ENCODE measurements at regions not wholly inside any gene's neighbourhood (a gene's known extent, or its start where the extent isn't known, plus 50 kb on each side); places are given as distances from the start of the nearest gene placed in this dataset.
A peak's percentile ranks its signal among the peaks of the same experiment; 100 is the strongest.
"Not testable (repeated sequence)": the region's sequence is repeated elsewhere in the genome, so short reads cannot be mapped to it uniquely, and the experiment has no call there.

DNA sequence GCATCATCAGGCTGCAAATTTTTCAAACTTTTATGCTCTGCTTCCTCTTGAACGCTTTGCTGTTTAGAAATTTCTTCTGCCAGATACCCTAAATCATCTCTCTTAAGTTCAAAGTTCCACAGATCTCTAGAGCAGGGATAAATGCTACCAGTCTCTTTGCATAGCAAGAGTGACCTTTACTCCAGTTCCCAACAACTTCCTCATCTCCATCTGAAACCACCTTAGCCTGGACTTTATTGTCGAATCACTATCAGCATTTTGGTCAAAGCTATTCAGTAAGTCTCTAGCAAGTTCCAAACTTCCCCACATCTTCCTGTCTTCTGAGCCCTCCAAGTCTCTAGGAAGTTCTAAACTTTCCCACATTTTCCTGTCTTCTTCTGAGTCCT, 170.9 kb downstream of the MAIP1 start:
- intact Hi-C loops (cut with micrococcal nuclease; ENCODE audit: unreplicated experiment); ATAC-seq: not testable (repeated sequence)

DNA sequence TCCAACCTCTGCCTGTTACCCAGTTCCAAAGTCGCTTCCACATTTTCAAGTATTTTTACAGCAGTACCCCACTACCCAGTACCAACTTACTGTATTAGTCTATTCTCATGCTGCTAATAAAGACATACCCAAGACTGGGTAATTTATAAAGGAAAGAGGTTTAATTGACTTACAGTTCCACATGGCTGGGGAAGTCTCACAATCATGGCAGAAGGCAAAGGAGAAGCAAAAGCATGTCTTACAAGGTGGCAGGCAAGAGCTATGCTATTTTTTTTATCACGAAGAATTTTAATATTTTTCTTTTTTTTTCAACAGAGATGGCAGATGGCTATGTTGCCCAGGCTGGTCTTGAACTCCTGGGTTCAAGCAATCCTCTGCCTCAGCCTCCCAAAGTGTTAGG, 171.3 kb downstream of the MAIP1 start:
- H3K27me3 ChIP-seq (ENCODE audit: control insufficient read depth, insufficient read depth, low read length); H3K27ac ChIP-seq (ENCODE audit: low read length); DNase-seq (ENCODE audit: low read depth, low spot score); intact Hi-C loops (cut with micrococcal nuclease; ENCODE audit: unreplicated experiment); POLR2A ChIA-PET; H3K4me1 ChIP-seq (ENCODE audit: control insufficient read depth, insufficient read depth, low read length); BruUV-seq (replicated peaks); H3K4me3 ChIP-seq (ENCODE audit: low read depth in 2 of 2, low read length in 2 of 2); ATAC-seq; H3K36me3 ChIP-seq (ENCODE audit: control insufficient read depth, insufficient read depth, low read length); H3K9me3 ChIP-seq (ENCODE audit: control insufficient read depth, insufficient read depth, low read depth, low read length); in situ Hi-C loops (cut with HindIII; ENCODE audit: low pct_unique_long_range_greater_than_20kb, low sequenced_read_pairs): not testable (repeated sequence)
- CTCF ChIA-PET = interaction anchor here (0.6 kb wide), 1 partner anchor 40 kb away, joined by 7 read pairs; no protein-coding TSS in a partner anchor

More for the DNA sequence above, 170.9 kb downstream of the MAIP1 start:
- H3K27me3 ChIP-seq (ENCODE audit: control insufficient read depth, insufficient read depth, low read length); H3K9me3 ChIP-seq (ENCODE audit: control insufficient read depth, insufficient read depth, low read depth, low read length); DNase-seq (ENCODE audit: low read depth, low spot score); H3K36me3 ChIP-seq (ENCODE audit: control insufficient read depth, insufficient read depth, low read length); POLR2A ChIA-PET; H3K4me1 ChIP-seq (ENCODE audit: control insufficient read depth, insufficient read depth, low read length); H3K27ac ChIP-seq (ENCODE audit: low read length); in situ Hi-C loops (cut with HindIII; ENCODE audit: low pct_unique_long_range_greater_than_20kb, low sequenced_read_pairs); BruUV-seq (replicated peaks); CTCF ChIA-PET; H3K4me3 ChIP-seq (ENCODE audit: low read depth in 2 of 2, low read length in 2 of 2): not testable (repeated sequence)

DNA sequence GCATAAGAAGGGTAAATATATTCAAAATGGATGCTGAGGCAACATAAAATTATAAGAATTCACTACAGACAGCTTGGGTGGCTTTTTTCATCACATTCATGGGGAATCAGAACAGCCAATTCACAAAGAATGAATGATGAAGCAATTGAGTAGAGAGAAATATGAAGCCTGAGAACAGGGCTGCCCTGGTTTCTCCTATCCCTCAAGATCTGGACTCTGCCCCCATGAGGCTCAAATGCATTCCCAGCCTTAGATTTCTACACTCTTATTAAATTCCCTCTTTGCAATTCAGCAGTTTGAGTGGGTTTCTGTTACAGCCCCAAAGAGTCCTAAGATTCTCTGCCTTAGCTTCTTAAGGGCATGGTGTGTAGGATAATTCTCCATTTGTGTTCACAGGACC, 172.5 kb downstream of the MAIP1 start:
- no peaks in the 10 kb centered on the region for H3K9me3 ChIP-seq (ENCODE audit: control insufficient read depth, insufficient read depth, low read depth, low read length)
- ATAC-seq (no peak), DNase-seq (ENCODE audit: low read depth, low spot score) (no peak)
- CTCF ChIA-PET = no interaction called here
- H3K27ac ChIP-seq (ENCODE audit: low read length) = no peak overlapping the region
- no peak for TF ChIP-seq POLR2AphosphoS5 (IDR thresholded peaks at IDR 0.05; ENCODE audit: low read depth, low read length)
- TF ChIP-seq, protein P1, sequence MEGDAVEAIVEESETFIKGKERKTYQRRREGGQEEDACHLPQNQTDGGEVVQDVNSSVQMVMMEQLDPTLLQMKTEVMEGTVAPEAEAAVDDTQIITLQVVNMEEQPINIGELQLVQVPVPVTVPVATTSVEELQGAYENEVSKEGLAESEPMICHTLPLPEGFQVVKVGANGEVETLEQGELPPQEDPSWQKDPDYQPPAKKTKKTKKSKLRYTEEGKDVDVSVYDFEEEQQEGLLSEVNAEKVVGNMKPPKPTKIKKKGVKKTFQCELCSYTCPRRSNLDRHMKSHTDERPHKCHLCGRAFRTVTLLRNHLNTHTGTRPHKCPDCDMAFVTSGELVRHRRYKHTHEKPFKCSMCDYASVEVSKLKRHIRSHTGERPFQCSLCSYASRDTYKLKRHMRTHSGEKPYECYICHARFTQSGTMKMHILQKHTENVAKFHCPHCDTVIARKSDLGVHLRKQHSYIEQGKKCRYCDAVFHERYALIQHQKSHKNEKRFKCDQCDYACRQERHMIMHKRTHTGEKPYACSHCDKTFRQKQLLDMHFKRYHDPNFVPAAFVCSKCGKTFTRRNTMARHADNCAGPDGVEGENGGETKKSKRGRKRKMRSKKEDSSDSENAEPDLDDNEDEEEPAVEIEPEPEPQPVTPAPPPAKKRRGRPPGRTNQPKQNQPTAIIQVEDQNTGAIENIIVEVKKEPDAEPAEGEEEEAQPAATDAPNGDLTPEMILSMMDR (IDR thresholded peaks at IDR 0.05) = peak; percentile 19; the same call in 1 of the 2 replicates
- intact Hi-C loops (cut with micrococcal nuclease; ENCODE audit: unreplicated experiment) (no loop called here), in situ Hi-C loops (cut with HindIII; ENCODE audit: low pct_unique_long_range_greater_than_20kb, low sequenced_read_pairs) (no loop called here)
- H3K27me3 ChIP-seq (ENCODE audit: control insufficient read depth, insufficient read depth, low read length) = no peaks in the 10 kb centered on the region
- POLR2A ChIA-PET = no interaction called here
- no TSS peak for BruUV-seq (replicated peaks)
- no peaks in the 10 kb centered on the region for H3K4me1 ChIP-seq (ENCODE audit: control insufficient read depth, insufficient read depth, low read length)
- no peaks in the 10 kb centered on the region for H3K36me3 ChIP-seq (ENCODE audit: control insufficient read depth, insufficient read depth, low read length)
- no peak overlapping the region for H3K4me3 ChIP-seq (ENCODE audit: low read depth in 2 of 2, low read length in 2 of 2)

DNA sequence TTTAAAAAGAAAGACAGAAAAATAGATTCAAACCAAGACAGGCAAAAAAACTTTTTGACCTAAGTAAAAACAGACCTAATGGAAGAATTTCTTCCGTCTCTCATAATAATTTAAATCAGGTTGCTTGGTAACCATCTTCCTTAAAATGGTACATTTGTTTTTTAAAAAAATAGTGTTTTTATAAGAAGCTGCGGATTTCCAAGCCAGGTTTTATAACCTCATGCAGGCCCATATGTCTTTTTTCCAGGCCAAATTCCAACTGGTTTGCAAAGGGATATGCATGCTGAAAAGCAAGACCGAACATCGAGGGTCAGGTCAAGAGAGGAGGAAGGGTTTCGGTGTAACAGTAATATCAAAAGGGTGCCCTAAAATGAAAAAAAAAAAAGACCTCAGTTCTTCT, 172.9 kb downstream of the MAIP1 start:
- Histone ChIP-seq H3K27me3 (ENCODE audit: control insufficient read depth, insufficient read depth, low read length) (no peaks in the 10 kb centered on the region), H3K36me3 (ENCODE audit: control insufficient read depth, insufficient read depth, low read length) (no peaks in the 10 kb centered on the region), H3K4me1 (ENCODE audit: control insufficient read depth, insufficient read depth, low read length) (no peaks in the 10 kb centered on the region), H3K27ac (ENCODE audit: low read length) (no peak overlapping the region), H3K9me3 (ENCODE audit: control insufficient read depth, insufficient read depth, low read depth, low read length) (no peaks in the 10 kb centered on the region), H3K4me3 (ENCODE audit: low read depth in 2 of 2, low read length in 2 of 2) (no peak overlapping the region)
- CTCF ChIA-PET = no interaction called here
- no peak for TF ChIP-seq SIN3A (IDR thresholded peaks at IDR 0.05; ENCODE audit: borderline replicate concordance, insufficient read depth, low read depth, low read length)
- TF ChIP-seq, protein P1 (IDR thresholded peaks at IDR 0.05) = no peak; the same call in 1 of the 2 replicates
- ATAC-seq (no peak), DNase-seq (ENCODE audit: low read depth, low spot score) (no peak)
- in situ Hi-C loops (cut with HindIII; ENCODE audit: low pct_unique_long_range_greater_than_20kb, low sequenced_read_pairs) = no loop called here
- intact Hi-C loops (cut with micrococcal nuclease; ENCODE audit: unreplicated experiment) = no loop called here
- POLR2A ChIA-PET = no interaction called here
- no TSS peak for BruUV-seq (replicated peaks)
